ENCODE measurements at regions not wholly inside any gene's neighbourhood (a gene's known extent, or its start where the extent isn't known, plus 50 kb on each side); places are given as distances from the start of the nearest gene placed in this dataset.

DNA sequence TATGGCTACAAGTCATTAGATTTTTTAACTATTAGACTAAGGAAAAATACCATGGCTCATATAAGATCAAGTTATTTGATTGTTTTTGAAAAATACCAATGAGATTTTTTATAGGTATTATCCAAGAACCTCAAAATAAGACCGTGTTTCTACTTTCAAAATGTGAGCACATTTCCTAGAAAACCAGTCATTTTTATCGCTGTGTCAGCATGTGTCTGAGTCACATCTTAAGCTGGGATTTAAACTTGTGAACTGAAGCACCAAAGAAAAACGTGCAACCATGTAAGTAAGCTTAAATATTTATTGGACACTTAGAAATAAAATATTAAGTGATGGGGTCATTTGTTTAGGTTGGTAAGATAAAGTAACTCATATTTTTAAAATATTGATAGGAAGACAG is 1676.0 kb upstream of the NUDT12 start:
- no peak overlapping the region for H3K4me3 ChIP-seq (ENCODE audit: control insufficient read depth in 2 of 3, extremely low read depth in 1 of 3, insufficient read depth in 2 of 3, low read depth in 1 of 3, low read length in 3 of 3)
- H2AFZ ChIP-seq (ENCODE audit: control insufficient read depth, low read length), result no peak overlapping the region
- H3K9me1 ChIP-seq (ENCODE audit: control insufficient read depth, extremely low read depth, insufficient read depth, low read length), result no peaks in the 10 kb centered on the region
- H3K9ac ChIP-seq (ENCODE audit: control insufficient read depth, extremely low read depth, insufficient read depth, low read length), result no peak overlapping the region
- TF ChIP-seq, protein P1, sequence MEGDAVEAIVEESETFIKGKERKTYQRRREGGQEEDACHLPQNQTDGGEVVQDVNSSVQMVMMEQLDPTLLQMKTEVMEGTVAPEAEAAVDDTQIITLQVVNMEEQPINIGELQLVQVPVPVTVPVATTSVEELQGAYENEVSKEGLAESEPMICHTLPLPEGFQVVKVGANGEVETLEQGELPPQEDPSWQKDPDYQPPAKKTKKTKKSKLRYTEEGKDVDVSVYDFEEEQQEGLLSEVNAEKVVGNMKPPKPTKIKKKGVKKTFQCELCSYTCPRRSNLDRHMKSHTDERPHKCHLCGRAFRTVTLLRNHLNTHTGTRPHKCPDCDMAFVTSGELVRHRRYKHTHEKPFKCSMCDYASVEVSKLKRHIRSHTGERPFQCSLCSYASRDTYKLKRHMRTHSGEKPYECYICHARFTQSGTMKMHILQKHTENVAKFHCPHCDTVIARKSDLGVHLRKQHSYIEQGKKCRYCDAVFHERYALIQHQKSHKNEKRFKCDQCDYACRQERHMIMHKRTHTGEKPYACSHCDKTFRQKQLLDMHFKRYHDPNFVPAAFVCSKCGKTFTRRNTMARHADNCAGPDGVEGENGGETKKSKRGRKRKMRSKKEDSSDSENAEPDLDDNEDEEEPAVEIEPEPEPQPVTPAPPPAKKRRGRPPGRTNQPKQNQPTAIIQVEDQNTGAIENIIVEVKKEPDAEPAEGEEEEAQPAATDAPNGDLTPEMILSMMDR (optimal IDR thresholded peaks at IDR 0.05 in 1 of 3, IDR thresholded peaks at IDR 0.05 in 1 of 3, conservative IDR thresholded peaks at IDR 0.05 in 1 of 3; ENCODE audit: extremely low read depth in 1 of 3, insufficient read depth in 2 of 3, low read length in 3 of 3), result no peak
- no peak for TF ChIP-seq EZH2 (IDR thresholded peaks at IDR 0.05; ENCODE audit: low read length)
- no peak for DNase-seq (ENCODE audit: low read depth, low spot score)
- FAIRE-seq, result no peak
- H3K27ac ChIP-seq (ENCODE audit: control insufficient read depth, insufficient read depth, low read length), result no peak overlapping the region
- no peaks in the 10 kb centered on the region for H3K4me1 ChIP-seq (ENCODE audit: control insufficient read depth, extremely low read depth, insufficient read depth, low read length)
- no peaks in the 10 kb centered on the region for H3K36me3 ChIP-seq (ENCODE audit: control insufficient read depth in 2 of 2, extremely low read depth in 1 of 2, insufficient read depth in 2 of 2, low read length in 2 of 2)
- dilution Hi-C loops (cut with MboI; ENCODE audit: extremely low pct_ligation_motif_present, low sequenced_read_pairs), result no loop called here
- no peaks in the 10 kb centered on the region for H4K20me1 ChIP-seq (ENCODE audit: control insufficient read depth, extremely low read depth, insufficient read depth, low read length)
- no peak overlapping the region for H3K4me2 ChIP-seq (ENCODE audit: control insufficient read depth, extremely low read depth, insufficient read depth, low read depth, low read length)
- H3K79me2 ChIP-seq (ENCODE audit: control insufficient read depth, insufficient read depth, low read length), result no peaks in the 10 kb centered on the region
- no peaks in the 10 kb centered on the region for H3K9me3 ChIP-seq (ENCODE audit: control insufficient read depth, low read depth, low read length)
- no peaks in the 10 kb centered on the region for H3K27me3 ChIP-seq (ENCODE audit: control insufficient read depth, extremely low read depth, insufficient read depth, low read length)

DNA sequence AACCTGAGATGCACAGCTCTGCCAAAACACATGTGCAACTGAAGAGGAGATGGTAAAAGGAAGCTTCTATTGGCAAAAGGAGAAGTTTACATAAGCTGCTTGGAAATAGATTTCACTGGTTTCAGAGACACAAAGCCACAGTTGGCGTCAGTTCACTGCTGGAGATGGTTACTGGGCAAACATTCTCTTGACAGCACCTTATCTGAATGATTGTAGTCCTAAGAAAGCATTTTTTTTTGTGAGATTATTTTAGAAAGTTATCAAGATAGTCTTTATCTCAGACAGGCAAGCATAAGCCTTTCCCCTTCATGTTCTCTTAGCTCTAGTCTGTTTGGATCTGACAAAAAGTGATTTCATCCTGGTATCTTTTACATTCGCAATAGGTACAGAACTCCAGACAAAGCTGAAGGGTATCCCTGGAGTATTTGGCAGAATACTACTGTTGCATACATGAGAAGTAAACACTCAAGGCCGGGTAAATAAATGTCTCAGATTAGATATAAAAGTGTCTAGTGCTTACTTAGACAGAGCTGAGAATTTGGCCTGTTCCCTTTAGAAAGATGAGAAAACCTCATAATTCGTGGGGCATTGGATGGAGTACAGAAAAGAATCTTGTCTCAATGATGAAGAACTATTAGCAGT is 1668.0 kb upstream of the NUDT12 start:
- Histone ChIP-seq H3K36me3 (ENCODE audit: control insufficient read depth in 2 of 2, extremely low read depth in 1 of 2, insufficient read depth in 2 of 2, low read length in 2 of 2) (no peaks in the 10 kb centered on the region), H3K9ac (ENCODE audit: control insufficient read depth, extremely low read depth, insufficient read depth, low read length) (no peak overlapping the region), H3K4me2 (ENCODE audit: control insufficient read depth, extremely low read depth, insufficient read depth, low read depth, low read length) (no peak overlapping the region), H3K9me1 (ENCODE audit: control insufficient read depth, extremely low read depth, insufficient read depth, low read length) (no peaks in the 10 kb centered on the region), H3K79me2 (ENCODE audit: control insufficient read depth, insufficient read depth, low read length) (no peaks in the 10 kb centered on the region), H4K20me1 (ENCODE audit: control insufficient read depth, extremely low read depth, insufficient read depth, low read length) (no peaks in the 10 kb centered on the region), H3K4me1 (ENCODE audit: control insufficient read depth, extremely low read depth, insufficient read depth, low read length) (no peaks in the 10 kb centered on the region), H3K9me3 (ENCODE audit: control insufficient read depth, low read depth, low read length) (no peaks in the 10 kb centered on the region), H2AFZ (ENCODE audit: control insufficient read depth, low read length) (no peak overlapping the region), H3K27me3 (ENCODE audit: control insufficient read depth, extremely low read depth, insufficient read depth, low read length) (no peaks in the 10 kb centered on the region), H3K27ac (ENCODE audit: control insufficient read depth, insufficient read depth, low read length) (no peak overlapping the region), H3K4me3 (ENCODE audit: control insufficient read depth in 2 of 3, extremely low read depth in 1 of 3, insufficient read depth in 2 of 3, low read depth in 1 of 3, low read length in 3 of 3) (no peak overlapping the region)
- dilution Hi-C loops (cut with MboI; ENCODE audit: extremely low pct_ligation_motif_present, low sequenced_read_pairs), result no loop called here
- FAIRE-seq (no peak), DNase-seq (ENCODE audit: low read depth, low spot score) (no peak)
- TF ChIP-seq, protein P1 (optimal IDR thresholded peaks at IDR 0.05 in 1 of 3, IDR thresholded peaks at IDR 0.05 in 1 of 3, conservative IDR thresholded peaks at IDR 0.05 in 1 of 3; ENCODE audit: extremely low read depth in 1 of 3, insufficient read depth in 2 of 3, low read length in 3 of 3), result no peak
- TF ChIP-seq EZH2 (IDR thresholded peaks at IDR 0.05; ENCODE audit: low read length), result no peak
